ENCODE measurements at regions not wholly inside any gene's neighbourhood (a gene's known extent, or its start where the extent isn't known, plus 50 kb on each side); places are given as distances from the start of the nearest gene placed in this dataset.

GRCh38 chr1:5645929-5646328 is 346.3 kb downstream of the NPHP4 start:
- TF ChIP-seq TEAD4 (IDR thresholded peaks at IDR 0.05) (no peak), EP300 (IDR thresholded peaks at IDR 0.05; ENCODE audit: borderline replicate concordance) (no peak), ZBTB7A (IDR thresholded peaks at IDR 0.05; ENCODE audit: low read depth) (no peak), YY1 (IDR thresholded peaks at IDR 0.05; ENCODE audit: low read depth) (no peak), EGR1 (IDR thresholded peaks at IDR 0.05) (no peak), CREB1 (IDR thresholded peaks at IDR 0.05; ENCODE audit: low read depth) (no peak), RAD21 (IDR thresholded peaks at IDR 0.05; ENCODE audit: low read depth) (no peak), REST (IDR thresholded peaks at IDR 0.05; ENCODE audit: low read depth) (no peak), CEBPB (IDR thresholded peaks at IDR 0.05) (no peak), FOXM1 (IDR thresholded peaks at IDR 0.05; ENCODE audit: borderline replicate concordance, low read depth) (no peak), MAX (IDR thresholded peaks at IDR 0.05) (no peak)

Data from Ishikawa (cell line).